Muscle of leg (tissue), 3 donors: ENCODE measurements at regions not wholly inside any gene's neighbourhood (a gene's known extent, or its start where the extent isn't known, plus 50 kb on each side); places are given as distances from the start of the nearest gene placed in this dataset.
A peak's percentile ranks its signal among the peaks of the same experiment; 100 is the strongest.

ENCODE experiments used
- DNase-seq: peaks from one replicate; pipeline ENCODE4 v3.0.0; 2013
- H3K27ac ChIP-seq: one replicate; pipeline ENCODE4 v1.5.1; 2013; ENCODE audit warnings: mild to moderate bottlenecking, low read length, control low read depth
- H3K27me3 ChIP-seq: one replicate; pipeline ENCODE4 v1.6.1; 2013; ENCODE audit warnings: low read length; ENCODE audit not compliant: control insufficient read depth, insufficient read depth
- H3K36me3 ChIP-seq: one replicate; pipeline ENCODE4 v1.6.1; 2013; ENCODE audit warnings: low read length; ENCODE audit not compliant: control insufficient read depth, insufficient read depth
- H3K4me1 ChIP-seq: one replicate; pipeline ENCODE4 v1.6.1; 2013; ENCODE audit warnings: low read length; ENCODE audit not compliant: control insufficient read depth, insufficient read depth
- H3K4me3 ChIP-seq: one replicate; pipeline ENCODE4 v1.5.1; 2013; ENCODE audit warnings: low read length, control low read depth
- H3K9me3 ChIP-seq: replicated peaks from 2 replicates; pipeline ENCODE4 v1.6.1; 2013; ENCODE audit warnings: low read depth, low read length; ENCODE audit not compliant: control insufficient read depth
- WGBS: methylation state at CpG from one replicate; pipeline ENCODE4 v1.1.5; 2013; ENCODE audit warnings: missing lambda C conversion rate; ENCODE audit not compliant: insufficient coverage; 5-methylcytosine and 5-hydroxymethylcytosine counted together

DNA sequence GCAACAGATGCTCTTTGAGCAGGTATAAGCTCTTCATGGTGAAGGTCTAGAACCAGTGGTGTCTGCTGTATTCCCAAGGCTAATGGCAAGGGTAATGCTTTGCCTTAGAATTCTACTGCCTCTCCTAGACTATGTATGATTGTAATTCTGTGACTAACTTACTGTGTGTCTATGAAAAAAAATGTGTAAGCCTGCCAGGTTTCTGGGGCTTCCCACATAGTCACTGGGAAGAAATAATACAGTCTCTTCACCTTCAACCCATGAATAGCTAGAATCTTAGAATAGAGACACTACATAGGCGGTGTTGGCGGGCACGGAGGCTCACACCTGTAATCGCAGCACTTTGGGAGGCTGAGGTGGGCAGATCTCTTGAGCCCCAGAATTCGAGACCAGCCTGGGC lies 84.1 kb downstream of the C11orf91 start:
- Histone ChIP-seq H3K4me3 (no peak overlapping the region), H3K27me3 (peaks cover 2% of the 10 kb centered on the region), H3K9me3 (no peaks in the 10 kb centered on the region), H3K36me3 (no peaks in the 10 kb centered on the region), H3K4me1 (peaks cover 2% of the 10 kb centered on the region), H3K27ac (no peak overlapping the region)
- no CpG with 5 or more reads among the region's 5 CpGs for WGBS
- DNase-seq = no peak

- 0% methylated on average over 1 of the region's 3 CpGs for WGBS
- no peaks in the 10 kb centered on the region for H3K36me3 ChIP-seq
- H3K4me1 ChIP-seq = peaks cover under 1% of the 10 kb centered on the region
- DNase-seq = no peak
- H3K27me3 ChIP-seq = peaks cover 2% of the 10 kb centered on the region
- no peak overlapping the region for H3K27ac ChIP-seq
- H3K4me3 ChIP-seq = no peak overlapping the region
- no peaks in the 10 kb centered on the region for H3K9me3 ChIP-seq
Measured at GRCh38 chr11:33615751-33616150, 84.9 kb downstream of the C11orf91 start.

DNA sequence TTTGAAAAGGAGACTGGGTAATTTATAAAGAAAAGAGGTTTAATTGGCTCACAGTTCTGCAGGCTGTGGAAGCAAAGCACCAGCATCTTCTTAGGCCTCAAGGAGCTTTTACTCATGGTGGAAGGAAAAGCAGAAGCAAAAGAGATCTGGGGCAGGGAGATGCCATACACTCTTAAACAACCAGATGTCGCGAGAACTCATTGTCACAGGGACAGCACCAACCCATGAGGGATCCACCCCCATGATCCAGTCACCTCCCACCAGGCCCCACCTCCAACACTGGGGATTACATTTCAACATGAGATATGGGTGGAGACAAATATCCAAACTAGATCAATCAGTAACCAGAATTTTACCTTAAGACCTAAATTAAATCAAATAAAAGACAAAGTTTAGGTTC lies 87.2 kb downstream of the C11orf91 start:
- DNase-seq = no peak
- no peaks in the 10 kb centered on the region for H3K4me1 ChIP-seq
- peaks cover 2% of the 10 kb centered on the region for H3K27me3 ChIP-seq
- H3K4me3 ChIP-seq = no peak overlapping the region
- no peak overlapping the region for H3K27ac ChIP-seq
- H3K9me3 ChIP-seq = no peaks in the 10 kb centered on the region
- H3K36me3 ChIP-seq = no peaks in the 10 kb centered on the region
- no CpG with 5 or more reads among the region's 2 CpGs for WGBS

DNA sequence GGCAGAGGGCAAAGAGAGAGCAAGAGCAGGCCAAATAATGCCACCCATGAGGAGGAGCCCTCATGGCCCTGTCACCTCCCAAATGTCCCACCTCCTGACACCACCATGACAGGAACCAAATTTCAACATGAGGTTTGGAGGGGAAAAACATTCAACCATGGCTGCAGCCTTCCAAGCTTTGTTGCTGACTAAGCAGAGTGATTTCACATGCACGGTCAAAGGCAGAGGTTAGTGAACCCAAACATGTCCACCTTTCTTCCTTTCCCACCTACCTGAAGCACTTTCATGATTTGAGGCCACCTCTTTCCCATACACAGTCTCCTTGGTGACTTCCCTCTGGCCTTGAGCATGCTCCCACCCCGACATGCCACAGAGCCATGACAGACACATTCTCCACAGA lies 89.7 kb downstream of the C11orf91 start:
- no peak overlapping the region for H3K4me3 ChIP-seq
- H3K4me1 ChIP-seq = no peaks in the 10 kb centered on the region
- no peak for DNase-seq
- no peak overlapping the region for H3K27ac ChIP-seq
- no peaks in the 10 kb centered on the region for H3K9me3 ChIP-seq
- no peaks in the 10 kb centered on the region for H3K27me3 ChIP-seq
- 86% methylated on average over 1 of the region's 2 CpGs for WGBS
- H3K36me3 ChIP-seq = no peaks in the 10 kb centered on the region

GRCh38 chr11:33608386-33608785 lies 92.2 kb downstream of the C11orf91 start:
- Histone ChIP-seq H3K4me3 (no peak overlapping the region), H3K27ac (no peak overlapping the region), H3K4me1 (no peaks in the 10 kb centered on the region), H3K27me3 (no peaks in the 10 kb centered on the region), H3K9me3 (no peaks in the 10 kb centered on the region), H3K36me3 (no peaks in the 10 kb centered on the region)
- no peak for DNase-seq

DNA sequence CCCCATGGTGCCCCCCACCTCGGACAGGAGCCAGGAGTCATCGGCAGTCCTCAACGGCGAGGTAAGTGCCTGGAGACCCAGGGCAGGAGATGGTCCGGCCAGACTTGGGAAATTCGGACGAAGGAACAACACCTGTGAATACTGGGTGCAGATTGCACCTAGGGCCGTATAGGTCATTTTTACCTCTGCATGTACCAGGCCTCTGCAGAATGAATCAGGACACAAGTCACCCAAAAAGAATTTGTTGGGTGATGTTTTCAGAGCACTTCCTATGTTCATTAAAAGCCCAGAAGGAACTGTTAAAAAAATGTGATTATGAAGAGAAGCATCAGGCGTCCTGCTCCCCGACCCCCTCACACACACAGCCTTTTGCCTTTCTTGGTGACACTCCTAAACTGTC lies 93.9 kb downstream of the C11orf91 start:
- no peaks in the 10 kb centered on the region for H3K27me3 ChIP-seq
- WGBS = 61% methylated on average over 7 of the region's 10 CpGs

DNA sequence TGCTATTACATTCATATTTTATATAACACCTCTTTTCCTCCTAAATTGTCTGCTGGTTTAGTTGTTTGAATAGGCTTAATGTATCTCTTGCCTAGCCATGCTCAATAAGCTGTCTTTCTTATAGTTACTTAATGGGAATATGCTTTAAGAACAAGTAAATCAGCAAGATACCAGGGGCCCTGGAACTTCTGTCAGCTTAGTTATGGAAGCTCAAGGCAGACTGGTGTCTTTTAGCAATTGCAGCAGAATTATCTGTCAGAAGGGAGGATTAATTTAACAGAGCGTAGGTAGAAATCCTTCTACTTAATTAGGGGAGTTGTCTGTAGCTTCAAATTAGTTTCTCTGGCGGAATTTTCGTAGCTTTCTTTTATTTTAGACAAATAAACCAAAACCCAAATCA lies 94.9 kb downstream of the C11orf91 start:
- Histone ChIP-seq H3K4me1 (no peaks in the 10 kb centered on the region), H3K4me3 (no peak overlapping the region), H3K27me3 (no peaks in the 10 kb centered on the region), H3K27ac (no peak overlapping the region), H3K9me3 (no peaks in the 10 kb centered on the region), H3K36me3 (no peaks in the 10 kb centered on the region)
- no CpG with 5 or more reads among the region's 3 CpGs for WGBS
- no peak for DNase-seq

More for the DNA sequence above, 93.9 kb downstream of the C11orf91 start:
- H3K27ac ChIP-seq = no peak overlapping the region
- H3K4me1 ChIP-seq = no peaks in the 10 kb centered on the region
- DNase-seq = no peak
- H3K9me3 ChIP-seq = no peaks in the 10 kb centered on the region
- H3K36me3 ChIP-seq = no peaks in the 10 kb centered on the region
- H3K4me3 ChIP-seq = no peak overlapping the region

GRCh38 chr11:33598426-33599069 lies 102.1 kb downstream of the C11orf91 start:
- no peak overlapping the region for H3K4me3 ChIP-seq

GRCh38 chr11:33594188-33594587 lies 106.4 kb downstream of the C11orf91 start:
- Histone ChIP-seq H3K36me3 (no peaks in the 10 kb centered on the region), H3K27me3 (peaks cover 5% of the 10 kb centered on the region), H3K9me3 (no peaks in the 10 kb centered on the region), H3K27ac (no peak overlapping the region), H3K4me3 (no peak overlapping the region), H3K4me1 (no peaks in the 10 kb centered on the region)
- DNase-seq = no peak

More at GRCh38 chr11:33598426-33599069, 102.1 kb downstream of the C11orf91 start:
- H3K36me3 ChIP-seq = no peaks in the 10 kb centered on the region
- peaks cover 5% of the 10 kb centered on the region for H3K27me3 ChIP-seq
- no peak for DNase-seq
- H3K4me1 ChIP-seq = no peaks in the 10 kb centered on the region
- H3K9me3 ChIP-seq = no peaks in the 10 kb centered on the region
- no peak overlapping the region for H3K27ac ChIP-seq
- 52% methylated on average over 6 of the region's 19 CpGs for WGBS

DNA sequence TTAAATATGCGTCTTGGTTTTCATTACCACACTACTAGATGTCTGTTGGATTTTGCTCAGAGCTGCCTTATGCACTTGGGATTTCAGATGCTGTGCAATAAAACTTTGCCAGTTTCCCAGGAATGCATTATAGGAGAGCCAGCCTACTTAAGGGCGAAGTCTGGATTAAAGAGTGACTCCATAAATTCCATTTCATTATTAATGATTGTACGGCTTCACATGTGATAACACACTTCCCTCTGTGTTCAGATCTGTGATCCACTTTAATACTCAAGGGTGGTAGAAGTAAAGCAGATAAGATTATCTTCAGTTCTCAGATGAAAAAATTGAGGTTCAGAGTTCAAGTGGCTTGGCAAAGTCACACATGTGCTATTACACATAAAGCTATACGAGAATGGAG lies 110.2 kb downstream of the C11orf91 start:
- no CpG with 5 or more reads among the region's 4 CpGs for WGBS
- Histone ChIP-seq H3K4me1 (no peaks in the 10 kb centered on the region), H3K27me3 (no peaks in the 10 kb centered on the region), H3K9me3 (no peaks in the 10 kb centered on the region), H3K27ac (no peak overlapping the region), H3K4me3 (no peak overlapping the region), H3K36me3 (no peaks in the 10 kb centered on the region)
- DNase-seq = no peak

DNA sequence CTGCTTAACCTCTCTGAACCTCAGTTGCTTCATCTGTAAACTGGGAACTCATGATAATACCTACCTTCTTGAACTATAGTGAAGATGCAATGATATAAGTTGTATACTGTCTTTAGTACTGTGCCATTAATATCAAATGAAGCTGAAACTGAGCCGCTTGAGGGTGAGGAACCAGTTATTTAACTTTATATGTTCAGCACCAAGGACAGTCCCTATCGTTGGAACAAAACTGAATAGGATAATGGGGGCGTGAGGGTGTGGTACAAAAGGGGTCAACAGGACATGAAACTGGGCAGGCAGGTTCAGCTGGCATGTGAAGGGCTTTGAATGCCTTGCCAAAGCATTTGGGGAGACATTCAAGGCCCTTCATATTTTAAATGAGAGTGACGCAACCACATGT lies 112.6 kb downstream of the C11orf91 start:
- Histone ChIP-seq H3K9me3 (no peaks in the 10 kb centered on the region), H3K4me3 (no peak overlapping the region), H3K27ac (no peak overlapping the region), H3K4me1 (no peaks in the 10 kb centered on the region), H3K36me3 (no peaks in the 10 kb centered on the region), H3K27me3 (no peaks in the 10 kb centered on the region)
- peak; percentile 7 for DNase-seq
- 61% methylated on average over 4 of the region's 4 CpGs for WGBS
